ENCODE measurements at regions not wholly inside any gene's neighbourhood (a gene's known extent, or its start where the extent isn't known, plus 50 kb on each side); places are given as distances from the start of the nearest gene placed in this dataset.

- TF ChIP-seq TAF1 (IDR thresholded peaks at IDR 0.05; ENCODE audit: borderline replicate concordance, low read depth, low read length) (no peak), POLR2AphosphoS5 (IDR thresholded peaks at IDR 0.05; ENCODE audit: low read length) (no peak), EZH2 (IDR thresholded peaks at IDR 0.05; ENCODE audit: borderline replicate concordance, control insufficient read depth, low read depth, low read length) (no peak), ELK1 (IDR thresholded peaks at IDR 0.05; ENCODE audit: low read depth, low read length) (no peak), RFX5 (IDR thresholded peaks at IDR 0.05; ENCODE audit: low read depth, low read length) (no peak), ASH2L (IDR thresholded peaks at IDR 0.05; ENCODE audit: borderline replicate concordance, low read depth) (no peak), CTCF (IDR thresholded peaks at IDR 0.05 in 2 of 3, conservative IDR thresholded peaks at IDR 0.05 in 1 of 3; ENCODE audit: control insufficient read depth in 2 of 3, extremely low read depth in 1 of 3, insufficient read depth in 1 of 3, low read depth in 3 of 3, low read length in 3 of 3) (no peak), CEBPB (IDR thresholded peaks at IDR 0.05; ENCODE audit: borderline replicate concordance in 1 of 2, low read depth in 2 of 2, low read length in 2 of 2) (no peak)
Observed at GRCh38 chr4:126807132-126807531, 825.6 kb upstream of the INTU start.
